Thyroid gland (tissue), 4 donors: ENCODE measurements at regions not wholly inside any gene's neighbourhood (a gene's known extent, or its start where the extent isn't known, plus 50 kb on each side); places are given as distances from the start of the nearest gene placed in this dataset.

Experiments
- DNase-seq, 2 donors: peaks; one replicate each; pipeline ENCODE4 v3.0.0-alpha.2; 2019
- H3K27ac ChIP-seq, 3 donors: fragments of 200-600 bp; sonication (generic); 1 replicate in 2 of 3; 2 replicates in 1 of 3; pipeline ENCODE4 v1.5.1; 2016 to 2019; ENCODE audit warnings: mild to moderate bottlenecking in 1 of 3, moderate library complexity in 1 of 3
- H3K27me3 ChIP-seq: fragments of 200-600 bp; sonication (generic); one replicate; pipeline ENCODE4 v1.5.1; 2019
- H3K36me3 ChIP-seq, 2 donors: fragments of 200-600 bp; sonication (generic); one replicate each; pipeline ENCODE4 v1.5.1; 2016 to 2019
- H3K4me1 ChIP-seq, 2 donors: fragments of 200-600 bp; sonication (generic); one replicate each; pipeline ENCODE4 v1.5.1; 2017 to 2019
- H3K4me3 ChIP-seq, 3 donors: fragments of 200-600 bp; sonication (generic); replicated peaks in 1 of 3; 1 replicate in 2 of 3; 2 replicates in 1 of 3; pipeline ENCODE4 v1.5.1; 2016; ENCODE audit warnings: mild to moderate bottlenecking in 1 of 3
- H3K9me3 ChIP-seq: fragments of 200-600 bp; sonication (generic); one replicate; pipeline ENCODE4 v1.5.1; 2017
- POLR2A ChIP-seq, 2 donors: fragments of 450-650 bp; IDR thresholded peaks; one replicate each; pipeline ENCODE4 v1.6.1; 2017; ENCODE audit warnings: antibody characterized with exemption in 2 of 2, mild to moderate bottlenecking in 2 of 2, moderate library complexity in 1 of 2
- WGBS, 2 donors: methylation state at CpG; one replicate each; pipeline ENCODE4 v1.1.5; 2017; 5-methylcytosine and 5-hydroxymethylcytosine counted together
- intact Hi-C: fragments of 100-400 bp; cut with DNase I; formaldehyde crosslinking; loops from one replicate; pipeline ENCODE4 v1.15.1; 2023
- TF ChIP-seq, protein P1 (sequence below), 6 experiments: fragments of 200-600 bp in 3 of 6; fragments of 450-650 bp in 3 of 6; sonication (generic) in 3 of 6; IDR thresholded peaks; one replicate each; pipeline ENCODE4 v1.5.1; 2016 to 2019; ENCODE audit warnings: antibody characterized with exemption in 6 of 6, mild to moderate bottlenecking in 2 of 6, inconsistent platforms in 1 of 6, moderate library complexity in 1 of 6

DNA sequence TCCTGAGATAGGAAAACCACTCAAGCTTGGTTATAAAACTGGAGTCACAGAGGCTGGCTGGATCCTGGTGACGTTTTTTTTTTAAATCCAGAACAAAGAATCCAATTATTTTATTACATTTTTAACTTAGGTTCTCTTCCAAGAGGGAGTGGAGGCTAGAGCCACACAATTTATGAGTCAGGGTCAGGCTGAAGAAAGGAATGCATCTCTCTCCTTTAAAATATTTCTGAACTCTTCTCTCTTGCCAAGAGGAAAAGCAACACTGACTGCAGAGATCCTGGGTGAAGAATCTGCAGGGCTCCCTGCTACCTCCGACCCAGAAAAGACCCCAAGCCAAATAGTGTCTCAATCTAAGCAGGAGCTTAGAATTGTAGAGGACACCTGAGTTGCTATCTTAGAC is 88.5 kb upstream of the SSTR4 start:
- Histone ChIP-seq H3K27me3 (no peaks in the 10 kb centered on the region), H3K9me3 (no peaks in the 10 kb centered on the region), H3K36me3 (no peaks in the 10 kb centered on the region), H3K4me3 (no peak overlapping the region), H3K4me1 (no peaks in the 10 kb centered on the region), H3K27ac (no peak overlapping the region)
- 49 to 61% methylated on average over 2 of the region's 2 CpGs for WGBS, 2 donors
- no peak for DNase-seq
- TF ChIP-seq, protein P1, sequence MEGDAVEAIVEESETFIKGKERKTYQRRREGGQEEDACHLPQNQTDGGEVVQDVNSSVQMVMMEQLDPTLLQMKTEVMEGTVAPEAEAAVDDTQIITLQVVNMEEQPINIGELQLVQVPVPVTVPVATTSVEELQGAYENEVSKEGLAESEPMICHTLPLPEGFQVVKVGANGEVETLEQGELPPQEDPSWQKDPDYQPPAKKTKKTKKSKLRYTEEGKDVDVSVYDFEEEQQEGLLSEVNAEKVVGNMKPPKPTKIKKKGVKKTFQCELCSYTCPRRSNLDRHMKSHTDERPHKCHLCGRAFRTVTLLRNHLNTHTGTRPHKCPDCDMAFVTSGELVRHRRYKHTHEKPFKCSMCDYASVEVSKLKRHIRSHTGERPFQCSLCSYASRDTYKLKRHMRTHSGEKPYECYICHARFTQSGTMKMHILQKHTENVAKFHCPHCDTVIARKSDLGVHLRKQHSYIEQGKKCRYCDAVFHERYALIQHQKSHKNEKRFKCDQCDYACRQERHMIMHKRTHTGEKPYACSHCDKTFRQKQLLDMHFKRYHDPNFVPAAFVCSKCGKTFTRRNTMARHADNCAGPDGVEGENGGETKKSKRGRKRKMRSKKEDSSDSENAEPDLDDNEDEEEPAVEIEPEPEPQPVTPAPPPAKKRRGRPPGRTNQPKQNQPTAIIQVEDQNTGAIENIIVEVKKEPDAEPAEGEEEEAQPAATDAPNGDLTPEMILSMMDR (IDR thresholded peaks at IDR 0.05) = no peak
- TF ChIP-seq POLR2A (IDR thresholded peaks at IDR 0.05) = no peak
- intact Hi-C loops = no loop called here

DNA sequence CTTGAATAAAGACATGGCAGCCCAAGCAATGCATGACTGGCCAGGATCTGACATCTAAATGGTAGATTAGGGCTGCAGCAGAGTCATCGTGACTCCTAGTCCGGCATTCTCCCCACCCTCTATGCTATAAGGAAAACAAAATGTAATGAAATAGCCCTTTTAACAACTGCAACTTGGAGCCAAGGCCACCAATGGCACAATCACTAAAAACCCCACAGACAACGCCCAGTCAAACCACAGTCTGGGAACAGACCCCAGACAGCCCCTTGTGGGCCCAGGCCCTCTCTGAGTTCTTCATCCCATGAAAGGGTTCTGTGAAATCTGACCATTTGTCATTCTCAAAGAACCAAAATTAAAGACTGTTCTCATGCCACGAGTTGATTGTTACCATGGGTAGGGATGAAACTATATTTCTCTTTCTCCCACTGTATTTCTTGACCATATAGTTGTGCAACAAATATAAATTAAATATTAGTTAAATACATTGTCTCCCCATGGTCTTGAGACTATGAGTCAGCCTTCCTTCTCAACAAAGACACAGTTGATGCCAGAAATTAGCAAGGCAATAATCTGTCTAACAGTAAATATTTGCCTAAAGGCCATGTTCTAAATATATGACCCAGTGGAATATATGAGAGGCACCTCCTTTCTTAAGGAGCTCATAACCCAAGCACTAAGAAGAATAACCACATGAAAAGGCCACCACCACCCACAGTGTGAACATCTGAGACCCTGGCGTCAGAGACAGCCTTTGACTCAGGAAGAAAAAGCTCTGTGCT is 85.6 kb upstream of the SSTR4 start:
- H3K4me3 ChIP-seq = no peak overlapping the region
- DNase-seq = no peak
- 73 to 75% methylated on average over 5 of the region's 5 CpGs for WGBS, 2 donors
- no peaks in the 10 kb centered on the region for H3K4me1 ChIP-seq
- no peak for TF ChIP-seq POLR2A (IDR thresholded peaks at IDR 0.05)
- TF ChIP-seq, protein P1 (IDR thresholded peaks at IDR 0.05) = no peak
- H3K36me3 ChIP-seq = no peaks in the 10 kb centered on the region
- H3K27me3 ChIP-seq = no peaks in the 10 kb centered on the region
- intact Hi-C loops = no loop called here
- H3K27ac ChIP-seq = no peak overlapping the region
- H3K9me3 ChIP-seq = no peaks in the 10 kb centered on the region

DNA sequence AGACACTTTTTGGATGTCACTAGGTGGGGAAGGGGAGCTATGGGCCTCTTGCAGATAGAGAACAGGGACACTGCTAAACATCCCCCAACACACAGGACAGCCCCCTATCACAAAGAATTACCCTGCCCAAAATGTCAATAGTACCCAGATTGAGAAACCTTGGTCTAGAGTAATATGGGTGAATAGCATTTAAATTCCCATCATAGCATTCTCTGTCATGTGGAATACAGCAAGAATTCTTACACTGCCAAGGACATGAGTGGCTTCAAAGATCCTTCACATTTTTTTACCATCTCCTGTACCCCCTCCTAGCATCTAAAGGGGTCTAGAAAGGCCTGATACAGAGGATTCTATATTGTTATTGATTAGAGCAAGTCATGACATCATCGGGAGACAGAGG is 83.1 kb upstream of the SSTR4 start:
- no peaks in the 10 kb centered on the region for H3K27me3 ChIP-seq
- H3K27ac ChIP-seq = no peak overlapping the region
- 95 to 97% methylated on average over 1 of the region's 1 CpG for WGBS, 2 donors
- no peaks in the 10 kb centered on the region for H3K9me3 ChIP-seq
- DNase-seq = no peak
- TF ChIP-seq POLR2A (IDR thresholded peaks at IDR 0.05) = no peak
- TF ChIP-seq, protein P1 (IDR thresholded peaks at IDR 0.05) = no peak
- H3K4me3 ChIP-seq = no peak overlapping the region
- H3K36me3 ChIP-seq = no peaks in the 10 kb centered on the region
- no peaks in the 10 kb centered on the region for H3K4me1 ChIP-seq
- intact Hi-C loops = no loop called here

DNA sequence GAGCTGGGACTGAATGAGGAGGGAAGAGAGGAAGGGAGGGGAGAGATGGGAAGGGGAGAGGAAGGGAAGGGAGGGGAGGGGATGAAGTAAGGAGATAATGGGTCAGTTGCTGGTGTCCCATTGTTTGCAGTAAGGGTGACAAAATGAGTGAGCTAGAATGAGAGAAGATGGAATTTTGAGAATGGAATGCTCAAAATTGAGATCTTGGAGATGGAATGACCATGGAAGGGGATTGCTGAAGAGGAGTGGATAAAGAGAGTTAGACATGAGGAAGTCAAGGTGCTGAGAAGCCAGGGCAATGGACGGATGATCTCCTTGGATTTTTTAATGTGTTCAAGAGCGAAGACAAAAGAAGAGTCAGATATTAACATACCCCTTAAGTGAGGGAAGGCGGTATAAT is 80.5 kb upstream of the SSTR4 start:
- Histone ChIP-seq H3K4me3 (no peak overlapping the region), H3K27me3 (no peaks in the 10 kb centered on the region), H3K27ac (no peak overlapping the region), H3K4me1 (no peaks in the 10 kb centered on the region), H3K9me3 (no peaks in the 10 kb centered on the region), H3K36me3 (no peaks in the 10 kb centered on the region)
- 92 to 95% methylated on average over 3 of the region's 3 CpGs for WGBS, 2 donors
- DNase-seq = no peak
- TF ChIP-seq POLR2A (IDR thresholded peaks at IDR 0.05) = no peak
- TF ChIP-seq, protein P1 (IDR thresholded peaks at IDR 0.05) = no peak
- intact Hi-C loops = no loop called here

DNA sequence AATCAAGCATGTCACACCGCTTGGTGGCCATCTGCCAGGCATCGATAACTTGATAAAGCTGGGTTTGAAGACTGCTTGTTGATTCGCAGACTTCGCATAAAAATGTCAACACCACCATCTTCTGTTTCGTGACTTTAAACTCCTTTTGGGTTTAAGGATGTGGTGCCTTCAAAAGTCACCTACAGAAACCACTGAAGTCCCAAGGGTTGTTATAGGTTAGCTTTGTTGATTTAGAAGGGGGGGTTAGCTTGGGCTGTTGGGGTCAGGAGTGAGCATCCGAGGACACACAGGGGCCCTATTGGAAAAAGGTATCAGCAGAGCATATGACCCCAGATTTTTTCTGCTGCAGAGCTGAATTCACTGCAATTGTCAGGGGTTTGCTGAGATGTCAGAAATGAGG is 76.7 kb upstream of the SSTR4 start:
- H3K27me3 ChIP-seq = no peaks in the 10 kb centered on the region
- intact Hi-C loops = no loop called here
- DNase-seq = no peak
- no peaks in the 10 kb centered on the region for H3K4me1 ChIP-seq
- no peak overlapping the region for H3K4me3 ChIP-seq
- no peaks in the 10 kb centered on the region for H3K36me3 ChIP-seq
- TF ChIP-seq POLR2A (IDR thresholded peaks at IDR 0.05) = no peak
- TF ChIP-seq, protein P1 (IDR thresholded peaks at IDR 0.05) = no peak
- 81 to 87% methylated on average over 6 of the region's 6 CpGs for WGBS, 2 donors
- no peak overlapping the region for H3K27ac ChIP-seq
- H3K9me3 ChIP-seq = no peaks in the 10 kb centered on the region
